Thymus (tissue), 11 donors: ENCODE measurements at regions not wholly inside any gene's neighbourhood (a gene's known extent, or its start where the extent isn't known, plus 50 kb on each side); places are given as distances from the start of the nearest gene placed in this dataset.

Experiments
- DNase-seq, 9 donors: peaks; one replicate each; pipeline ENCODE4 v3.0.0-alpha.2; 2013; ENCODE audit warnings: low spot score in 9 of 9, low read depth in 6 of 9, missing footprints in 1 of 9
- H3K27ac ChIP-seq, 2 donors: one replicate each; pipeline ENCODE4 v1.5.1; 2013; ENCODE audit warnings: control low read depth in 1 of 2, low read depth in 1 of 2, low read length in 1 of 2, mild to moderate bottlenecking in 1 of 2, moderate library complexity in 1 of 2
- H3K27me3 ChIP-seq, 2 donors: one replicate each; pipeline ENCODE4 v1.5.1; 2013; ENCODE audit warnings: low read length in 1 of 2; ENCODE audit not compliant: control insufficient read depth in 2 of 2, insufficient read depth in 1 of 2
- H3K36me3 ChIP-seq, 2 donors: one replicate each; pipeline ENCODE4 v1.5.1; 2013; ENCODE audit warnings: low read length in 1 of 2, mild to moderate bottlenecking in 1 of 2, moderate library complexity in 1 of 2; ENCODE audit not compliant: control insufficient read depth in 2 of 2, insufficient read depth in 2 of 2
- H3K4me1 ChIP-seq, 2 donors: one replicate each; pipeline ENCODE4 v1.5.1; 2013; ENCODE audit warnings: low read length in 2 of 2; ENCODE audit not compliant: control insufficient read depth in 2 of 2, insufficient read depth in 2 of 2
- H3K4me3 ChIP-seq, 2 donors: one replicate each; pipeline ENCODE4 v1.5.1; 2013; ENCODE audit warnings: low read length in 2 of 2, control low read depth in 1 of 2, mild to moderate bottlenecking in 1 of 2
- H3K9me3 ChIP-seq, 2 donors: one replicate each; pipeline ENCODE4 v1.5.1; 2013; ENCODE audit warnings: low read length in 1 of 2, mild to moderate bottlenecking in 1 of 2; ENCODE audit not compliant: control insufficient read depth in 2 of 2, insufficient read depth in 1 of 2
- WGBS: extraction: QIAGEN DNeasy Blood & Tissue Kit; methylation state at CpG from one replicate; pipeline ENCODE4 v1.1.7; 2013; 5-methylcytosine and 5-hydroxymethylcytosine counted together
- donor health status: healthy.

- Histone ChIP-seq H3K4me3 (no peak overlapping the region), H3K9me3 (no peaks in the 10 kb centered on the region), H3K27ac (no peak overlapping the region), H3K36me3 (no peaks in the 10 kb centered on the region), H3K4me1 (no peaks in the 10 kb centered on the region), H3K27me3 (no peaks in the 10 kb centered on the region)
- WGBS = 94% methylated on average over 3 of the region's 3 CpGs
- DNase-seq = no peak
These were observed 172.1 kb downstream of the SNX18 start for GRCh38 chr5:54689411-54690251.

GRCh38 chr5:54680998-54681397 lies 163.4 kb downstream of the SNX18 start:
- H3K4me1 ChIP-seq = no peaks in the 10 kb centered on the region
- no peak overlapping the region for H3K27ac ChIP-seq
- no peaks in the 10 kb centered on the region for H3K9me3 ChIP-seq
- no peak for DNase-seq
- WGBS = 89% methylated on average over 5 of the region's 5 CpGs
- H3K27me3 ChIP-seq = no peaks in the 10 kb centered on the region
- no peak overlapping the region for H3K4me3 ChIP-seq
- H3K36me3 ChIP-seq = no peaks in the 10 kb centered on the region

- WGBS = 99% methylated on average over 2 of the region's 2 CpGs
These were observed 162.1 kb downstream of the SNX18 start for GRCh38 chr5:54679686-54680085.

GRCh38 chr5:54678737-54679136 lies 161.2 kb downstream of the SNX18 start:
- no peaks in the 10 kb centered on the region for H3K9me3 ChIP-seq
- no peaks in the 10 kb centered on the region for H3K36me3 ChIP-seq
- H3K4me1 ChIP-seq = peaks cover 0 to 3% of the 10 kb centered on the region in 2 donors
- WGBS = 95% methylated on average over 3 of the region's 3 CpGs
- no peak overlapping the region for H3K27ac ChIP-seq
- H3K27me3 ChIP-seq = no peaks in the 10 kb centered on the region
- no peak for DNase-seq
- H3K4me3 ChIP-seq = no peak overlapping the region

More at GRCh38 chr5:54679686-54680085, 162.1 kb downstream of the SNX18 start:
- H3K4me3 ChIP-seq = no peak overlapping the region
- no peaks in the 10 kb centered on the region for H3K4me1 ChIP-seq
- H3K36me3 ChIP-seq = no peaks in the 10 kb centered on the region
- no peaks in the 10 kb centered on the region for H3K9me3 ChIP-seq
- H3K27ac ChIP-seq = no peak overlapping the region
- no peak for DNase-seq
- H3K27me3 ChIP-seq = no peaks in the 10 kb centered on the region

GRCh38 chr5:54676481-54677340 lies 159.2 kb downstream of the SNX18 start:
- Histone ChIP-seq H3K4me1 (peaks cover 0 to 3% of the 10 kb centered on the region in 2 donors), H3K9me3 (no peaks in the 10 kb centered on the region), H3K4me3 (no peak overlapping the region), H3K36me3 (no peaks in the 10 kb centered on the region), H3K27ac (no peak overlapping the region), H3K27me3 (no peaks in the 10 kb centered on the region)
- no peak for DNase-seq
- 87% methylated on average over 3 of the region's 3 CpGs for WGBS

- H3K27ac ChIP-seq = no peak overlapping the region
- peak in 5 of 9 donors; percentile 4 to 62 (median 18) for DNase-seq
- H3K4me3 ChIP-seq = no peak overlapping the region
- H3K36me3 ChIP-seq = no peaks in the 10 kb centered on the region
- H3K27me3 ChIP-seq = no peaks in the 10 kb centered on the region
- H3K4me1 ChIP-seq = peaks cover 0 to 3% of the 10 kb centered on the region in 2 donors
- 82% methylated on average over 4 of the region's 4 CpGs for WGBS
- H3K9me3 ChIP-seq = no peaks in the 10 kb centered on the region
These were observed 156.1 kb downstream of the SNX18 start for GRCh38 chr5:54673523-54674225.

- H3K9me3 ChIP-seq = no peaks in the 10 kb centered on the region
- no peak for DNase-seq
- H3K4me1 ChIP-seq = peaks cover 0 to 3% of the 10 kb centered on the region in 2 donors
- no peak overlapping the region for H3K4me3 ChIP-seq
- H3K27me3 ChIP-seq = no peaks in the 10 kb centered on the region
- H3K36me3 ChIP-seq = no peaks in the 10 kb centered on the region
- no peak overlapping the region for H3K27ac ChIP-seq
These were observed 155.3 kb downstream of the SNX18 start for GRCh38 chr5:54672871-54673270.

GRCh38 chr5:54671681-54672080 lies 154.1 kb downstream of the SNX18 start:
- no peak overlapping the region for H3K4me3 ChIP-seq
- H3K36me3 ChIP-seq = no peaks in the 10 kb centered on the region
- H3K27me3 ChIP-seq = no peaks in the 10 kb centered on the region
- H3K9me3 ChIP-seq = no peaks in the 10 kb centered on the region
- peaks cover 0 to 3% of the 10 kb centered on the region in 2 donors for H3K4me1 ChIP-seq
- H3K27ac ChIP-seq = no peak overlapping the region
- no peak for DNase-seq
- 95% methylated on average over 2 of the region's 2 CpGs for WGBS
